HG02798 (cell line): ENCODE measurements at regions not wholly inside any gene's neighbourhood (a gene's known extent, or its start where the extent isn't known, plus 50 kb on each side); places are given as distances from the start of the nearest gene placed in this dataset.

ENCODE experiments used
- ATAC-seq: cut with Tn5 transposase; IDR thresholded peaks from one replicate; pipeline ENCODE4 v1.9.1; 2021; ENCODE audit warnings: mild to moderate bottlenecking; ENCODE audit not compliant: unreplicated experiment, poor library complexity

DNA sequence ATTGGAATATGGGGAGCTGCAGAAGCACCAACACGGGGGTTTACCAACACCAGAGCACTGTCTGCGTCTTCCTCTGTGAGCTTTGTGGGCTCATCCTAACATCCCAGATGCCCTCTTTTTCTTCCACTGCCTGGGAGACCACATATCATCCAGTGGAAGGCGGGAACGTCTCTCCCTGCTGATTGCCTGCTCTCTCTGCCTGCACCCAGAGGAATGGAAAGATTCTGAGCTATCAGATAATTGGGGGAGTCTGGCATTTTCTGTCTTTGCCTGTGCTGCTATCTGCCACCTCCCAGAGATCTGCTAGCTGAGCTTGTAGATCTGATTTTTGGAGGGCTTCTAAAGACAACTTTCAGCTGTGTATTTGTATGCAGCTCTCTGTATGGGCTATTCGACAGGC lies 166.2 kb upstream of the PLXNA2 start:
- ATAC-seq: no peak

DNA sequence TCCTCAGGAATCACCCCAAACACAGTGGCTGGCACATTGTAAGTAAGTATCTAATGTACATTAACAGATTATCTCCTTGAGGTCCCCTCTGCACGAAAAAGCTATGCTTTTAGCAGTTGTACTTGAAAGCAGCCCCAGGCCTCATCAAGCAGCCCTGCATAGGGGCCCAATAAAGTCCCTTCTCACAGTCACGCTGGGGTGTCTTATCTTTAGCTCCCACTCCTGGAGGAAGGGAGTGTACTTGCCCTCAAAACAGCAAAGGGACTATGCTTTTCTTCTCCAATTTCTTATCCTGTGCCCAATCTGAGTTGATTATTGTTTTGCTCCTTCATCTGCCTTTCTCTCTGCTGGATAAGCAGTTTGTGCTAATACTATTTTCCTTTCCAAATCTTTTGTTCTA lies 168.8 kb upstream of the PLXNA2 start:
- ATAC-seq: no peak

DNA sequence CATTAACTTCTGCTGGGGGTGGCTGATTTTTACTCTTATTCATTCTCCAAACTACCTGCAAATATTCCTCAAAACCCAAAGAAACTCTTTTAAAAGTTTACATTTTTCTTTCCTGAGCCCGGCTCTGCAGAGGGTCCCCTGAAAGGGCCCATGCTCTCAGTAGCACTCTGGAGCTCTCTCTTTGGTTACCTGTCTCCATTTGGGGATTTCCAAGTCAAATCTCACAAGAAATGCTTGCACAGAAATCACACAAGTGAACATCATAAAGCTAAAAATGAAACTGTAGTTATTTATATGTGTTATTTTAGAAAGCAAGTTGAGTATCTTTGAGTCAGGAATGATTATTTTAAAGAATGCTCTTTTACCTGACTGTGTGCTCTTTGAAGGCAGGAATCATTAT lies 174.5 kb upstream of the PLXNA2 start:
- ATAC-seq: no peak

DNA sequence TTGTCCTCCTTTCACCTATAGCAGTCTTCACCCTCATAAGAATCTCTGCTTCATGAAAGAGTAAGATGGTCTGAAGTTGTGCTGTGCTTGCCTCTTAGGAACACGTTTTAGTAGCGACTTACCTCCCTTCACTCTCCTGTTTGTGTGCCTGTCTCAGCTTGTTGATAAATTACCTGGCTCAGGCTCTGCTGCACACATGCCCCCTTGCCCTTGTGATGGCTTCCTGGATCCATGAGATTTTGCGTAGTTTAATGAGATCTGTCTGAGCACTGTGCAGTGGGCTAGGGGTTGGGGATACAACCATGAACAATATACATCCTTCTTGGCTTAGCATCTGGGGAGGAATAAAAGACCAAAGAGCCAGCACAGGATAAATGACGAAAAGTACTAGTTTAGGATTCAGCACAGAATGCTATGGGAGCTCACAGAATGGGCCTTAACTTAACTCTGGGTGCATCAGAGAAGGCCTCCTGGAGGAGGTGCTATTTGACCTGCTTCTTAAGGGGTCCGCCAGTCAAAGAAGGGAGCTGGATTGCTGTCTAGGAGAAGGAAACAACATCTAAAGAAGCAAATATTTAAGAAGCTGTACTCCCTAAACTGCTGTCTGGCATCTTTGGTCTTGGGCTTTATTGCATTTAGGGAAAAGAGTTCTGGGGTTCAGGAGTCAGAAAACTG lies 175.7 kb upstream of the PLXNA2 start:
- ATAC-seq: no peak

DNA sequence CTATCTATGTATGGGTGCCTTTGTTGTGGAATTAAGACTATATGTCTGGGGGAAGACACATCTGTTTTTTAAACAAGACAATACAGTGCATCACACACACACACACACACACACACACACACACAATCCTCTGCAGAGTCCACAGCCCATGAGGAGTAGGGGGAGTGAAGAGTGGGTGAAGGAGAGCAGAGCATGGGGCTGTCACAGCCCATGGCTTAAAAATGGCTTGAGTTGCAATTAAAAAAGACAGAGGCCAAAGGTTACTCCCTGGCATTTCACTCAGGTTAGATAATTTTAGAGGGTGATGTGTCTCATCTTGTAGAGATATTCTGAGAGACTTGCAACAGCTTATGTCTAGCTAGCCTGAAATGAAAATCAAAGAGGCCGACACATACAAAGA lies 176.5 kb upstream of the PLXNA2 start:
- no peak for ATAC-seq

DNA sequence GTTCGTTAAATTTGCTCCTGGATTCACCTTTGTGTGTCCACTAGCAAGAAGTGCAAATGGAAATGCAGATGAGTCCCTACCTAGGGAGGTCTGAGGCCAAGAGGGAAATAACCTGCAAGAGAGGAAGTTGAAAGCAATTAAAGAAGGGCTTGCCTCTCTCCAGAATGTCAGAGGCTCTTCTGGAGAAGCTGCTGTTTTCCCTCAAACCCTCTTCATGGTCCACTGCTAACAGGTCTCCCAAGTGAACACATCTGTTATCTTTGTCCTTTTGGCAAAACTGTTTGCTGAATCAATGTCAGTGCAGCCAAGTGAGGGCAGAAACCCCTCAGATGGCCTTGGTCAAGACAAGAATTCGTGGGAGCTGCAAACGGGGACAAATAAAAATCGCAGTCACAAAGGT lies 177.3 kb upstream of the PLXNA2 start:
- no peak for ATAC-seq

DNA sequence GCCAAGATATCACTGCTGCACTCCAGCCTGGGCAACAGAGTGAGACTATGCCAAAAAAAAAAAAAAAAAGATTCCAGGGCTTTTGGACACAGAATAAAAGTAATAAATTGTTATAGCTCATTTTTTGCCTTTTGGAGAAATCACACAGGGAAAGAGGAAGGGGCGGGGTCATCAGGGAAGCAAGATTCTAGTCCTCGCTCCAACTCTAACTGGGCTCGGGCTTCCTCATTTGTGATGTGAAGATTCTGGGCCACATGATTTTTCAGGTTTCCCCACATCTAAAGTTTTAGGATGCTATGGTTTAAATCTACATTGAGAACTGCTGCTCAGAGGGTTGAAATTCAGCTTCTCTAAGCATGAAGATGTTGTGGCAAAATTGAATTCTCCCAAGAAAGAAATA lies 179.3 kb upstream of the PLXNA2 start:
- ATAC-seq: no peak

DNA sequence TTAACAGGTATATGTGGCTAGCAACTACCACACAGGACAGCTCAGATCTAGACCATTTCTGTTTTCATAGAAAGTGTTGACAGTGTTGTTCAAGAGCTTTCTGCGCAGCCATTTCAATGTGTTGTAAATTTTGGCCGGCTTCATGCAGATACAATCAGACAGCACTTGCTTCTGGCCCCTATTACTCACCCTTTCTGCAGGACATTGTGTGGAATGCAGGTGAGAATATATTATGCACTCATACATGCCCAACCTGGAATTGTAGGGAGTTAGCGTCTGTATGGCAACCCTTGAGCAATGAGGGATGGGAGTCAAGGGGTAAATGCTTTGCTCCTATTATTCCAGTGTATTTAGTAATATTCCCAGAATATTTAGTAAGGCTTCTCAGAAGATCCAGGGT lies 180.9 kb upstream of the PLXNA2 start:
- no peak for ATAC-seq

DNA sequence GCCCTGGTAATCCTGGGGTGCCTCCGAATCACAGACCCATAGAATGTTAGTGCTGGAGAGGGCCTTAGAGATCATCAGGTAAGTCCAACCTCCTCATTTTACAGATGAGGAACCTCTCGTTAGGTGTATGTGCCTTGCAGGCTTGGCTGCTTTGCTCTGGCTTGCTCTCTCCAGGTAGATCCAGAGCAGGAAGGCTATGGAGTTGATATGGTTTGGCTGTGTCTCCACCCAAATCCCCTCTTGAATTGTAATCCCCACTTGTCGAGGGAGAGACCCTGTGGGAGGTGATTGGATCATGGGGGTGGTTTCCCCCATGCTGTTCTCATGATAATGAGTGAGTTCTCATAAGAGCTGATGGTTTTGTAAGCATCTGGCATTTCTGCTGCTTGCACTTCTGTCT lies 186.0 kb upstream of the PLXNA2 start:
- ATAC-seq: no peak

DNA sequence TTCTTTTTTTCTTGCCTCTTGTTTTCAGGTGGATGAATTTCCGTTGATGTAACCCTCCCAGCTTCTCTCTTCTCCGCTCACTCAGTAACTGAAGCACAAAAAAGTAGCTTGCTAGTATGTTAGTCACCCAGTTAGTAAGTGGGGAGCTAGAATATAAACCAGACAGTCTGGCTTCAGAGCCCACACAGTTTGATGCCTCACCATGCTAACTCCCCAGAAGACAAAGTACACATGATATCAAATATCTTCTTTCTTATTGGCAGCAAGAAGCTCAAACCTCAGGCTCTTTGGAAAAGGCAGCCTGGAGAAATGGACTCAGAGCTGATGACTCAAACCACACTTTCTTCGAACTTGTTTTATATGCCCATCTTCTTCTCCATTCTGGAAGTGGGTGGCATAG lies 187.5 kb upstream of the PLXNA2 start:
- ATAC-seq: no peak

DNA sequence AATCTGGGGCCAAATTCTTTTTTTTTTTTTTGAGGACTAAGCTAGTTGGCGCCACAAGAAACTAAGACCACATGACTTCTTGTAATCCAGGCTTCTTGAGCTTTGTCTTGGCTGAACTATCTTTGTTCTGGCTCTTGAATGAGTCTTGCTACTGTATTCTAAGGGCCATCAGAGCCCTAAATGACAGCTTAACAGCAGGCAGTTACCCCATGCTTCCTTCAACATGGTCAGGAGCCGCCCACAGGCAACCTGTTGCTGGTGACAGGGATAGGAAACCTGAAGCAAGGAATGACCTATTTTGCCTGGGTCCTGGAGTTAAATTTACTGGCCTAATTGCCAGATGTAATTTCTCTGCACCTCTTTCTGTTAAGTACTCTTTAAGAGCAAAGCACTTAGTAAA lies 188.2 kb upstream of the PLXNA2 start:
- ATAC-seq: no peak

DNA sequence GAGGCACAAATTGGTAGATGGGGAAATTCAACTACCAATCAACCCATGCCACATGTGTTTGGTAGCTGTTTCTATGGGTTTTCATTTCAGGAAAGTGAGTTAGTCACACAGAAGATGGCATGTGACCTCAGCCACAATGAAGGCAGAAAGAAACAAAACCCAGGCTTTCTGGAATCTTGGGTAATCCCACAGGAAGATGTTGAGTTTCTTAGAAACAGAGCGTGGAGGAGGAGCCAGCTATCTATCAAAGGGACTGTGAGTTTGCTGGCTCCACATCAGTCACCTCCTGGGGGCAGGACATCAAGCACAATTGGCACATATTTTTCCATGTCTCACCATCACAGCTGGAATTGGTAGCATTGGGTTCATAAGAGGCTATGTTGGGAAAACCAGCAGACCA lies 188.9 kb upstream of the PLXNA2 start:
- ATAC-seq: no peak

DNA sequence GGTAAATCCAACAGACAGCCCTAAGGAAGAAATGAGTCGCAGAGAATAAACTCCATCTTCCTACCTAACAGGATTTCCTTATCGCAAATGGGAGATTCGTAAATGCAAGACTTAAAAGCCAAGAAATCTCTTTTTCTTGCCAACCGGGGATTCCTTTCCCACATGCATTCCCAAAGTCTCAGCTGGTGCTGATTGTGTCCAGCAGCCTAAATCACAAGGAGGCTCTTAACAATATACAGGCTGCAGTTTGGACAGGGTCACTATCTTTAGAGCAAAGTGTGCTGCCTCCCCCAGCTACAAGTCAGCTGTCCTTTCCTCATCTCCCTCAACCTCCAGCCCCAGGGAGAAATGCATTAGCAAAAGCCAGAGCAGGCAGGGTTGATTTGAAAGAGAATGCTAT lies 189.8 kb upstream of the PLXNA2 start:
- ATAC-seq: no peak

DNA sequence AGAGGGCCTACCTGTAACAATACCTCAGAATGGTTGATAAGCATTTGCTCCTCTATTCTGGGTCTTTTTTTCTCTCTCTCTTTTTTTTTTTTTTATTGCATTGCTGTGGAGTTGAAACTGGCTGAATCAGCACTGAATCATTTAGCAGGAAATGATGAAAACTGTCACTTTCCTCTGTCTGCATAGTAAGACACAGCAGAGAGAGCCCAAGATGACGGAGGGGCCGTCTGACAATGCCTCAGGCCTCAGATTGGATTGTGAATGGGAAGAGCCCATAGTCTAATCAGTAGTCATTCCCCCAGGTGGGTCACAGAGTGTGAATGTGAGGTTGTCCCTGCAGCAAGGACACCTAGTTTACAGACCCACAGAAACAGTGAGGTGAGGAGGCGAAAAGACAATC lies 193.2 kb upstream of the PLXNA2 start:
- no peak for ATAC-seq

DNA sequence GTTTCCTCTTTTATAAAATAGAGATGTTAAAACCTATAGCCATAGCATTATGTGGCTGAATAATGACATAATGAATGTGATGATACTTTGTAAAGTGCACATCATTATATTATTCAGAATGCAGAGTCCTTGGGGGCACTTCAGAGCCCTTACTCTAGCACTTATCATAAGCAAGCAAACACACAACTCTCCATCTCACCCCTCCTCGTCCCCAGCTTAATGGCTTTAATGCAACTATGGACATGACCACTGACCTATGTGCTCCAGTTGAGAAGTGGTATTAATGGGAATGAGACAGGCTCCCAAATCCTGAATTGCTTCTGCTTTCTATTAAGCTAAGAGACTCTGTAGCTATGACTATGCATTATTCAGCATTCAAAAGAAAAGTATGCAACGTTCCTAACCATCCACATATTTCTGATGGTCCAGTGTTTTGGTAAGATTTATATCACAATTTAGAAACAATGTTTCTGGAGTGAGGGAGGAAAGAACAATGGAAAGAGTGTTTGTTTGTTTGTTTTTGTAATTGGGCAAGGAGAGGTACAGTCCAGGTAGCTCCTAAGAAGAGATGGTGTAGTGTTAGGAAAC lies 194.0 kb upstream of the PLXNA2 start:
- no peak for ATAC-seq

DNA sequence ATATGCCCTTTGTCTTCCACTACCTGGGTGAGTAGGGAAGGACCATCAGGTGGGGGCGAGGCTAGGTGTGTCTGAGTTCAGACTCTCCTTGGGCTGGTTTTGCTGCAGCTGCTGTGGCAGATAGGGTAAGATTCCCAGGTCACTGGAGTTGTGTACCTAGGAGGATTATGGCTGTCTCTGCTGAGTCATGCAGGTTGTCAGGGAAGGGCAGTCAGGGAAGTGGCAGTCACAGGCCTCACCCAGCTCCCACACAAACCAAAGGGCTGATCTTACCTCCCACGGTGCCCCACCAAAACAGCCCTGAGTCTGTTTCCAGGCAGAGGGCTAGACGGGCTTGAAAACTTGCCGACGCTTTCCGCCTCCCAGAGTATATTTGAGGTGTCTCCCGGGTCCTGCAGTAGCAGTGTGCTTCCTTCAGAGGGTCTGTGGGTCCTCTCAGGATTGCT lies 201.6 kb upstream of the PLXNA2 start:
- no peak for ATAC-seq

DNA sequence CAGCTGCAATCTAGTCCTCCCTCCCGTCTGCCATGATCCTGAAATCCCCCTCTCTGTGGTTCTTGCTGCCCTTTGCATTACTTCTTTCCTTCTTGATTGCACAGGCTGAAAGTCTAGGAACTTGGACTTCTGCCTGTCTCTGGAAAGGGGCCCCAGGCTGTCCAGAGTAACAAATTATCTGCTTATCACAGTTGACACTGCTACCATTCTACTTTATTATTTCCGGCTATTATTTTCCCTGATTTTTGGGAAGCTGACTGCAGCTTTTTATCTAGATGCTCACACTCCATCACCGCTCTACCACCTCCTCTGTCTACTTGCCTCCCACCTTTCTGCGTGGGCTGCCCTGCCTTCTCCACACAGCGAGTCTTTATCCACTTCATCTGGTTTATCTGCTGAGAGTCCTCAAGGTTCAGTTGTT lies 202.1 kb upstream of the PLXNA2 start:
- ATAC-seq: no peak

DNA sequence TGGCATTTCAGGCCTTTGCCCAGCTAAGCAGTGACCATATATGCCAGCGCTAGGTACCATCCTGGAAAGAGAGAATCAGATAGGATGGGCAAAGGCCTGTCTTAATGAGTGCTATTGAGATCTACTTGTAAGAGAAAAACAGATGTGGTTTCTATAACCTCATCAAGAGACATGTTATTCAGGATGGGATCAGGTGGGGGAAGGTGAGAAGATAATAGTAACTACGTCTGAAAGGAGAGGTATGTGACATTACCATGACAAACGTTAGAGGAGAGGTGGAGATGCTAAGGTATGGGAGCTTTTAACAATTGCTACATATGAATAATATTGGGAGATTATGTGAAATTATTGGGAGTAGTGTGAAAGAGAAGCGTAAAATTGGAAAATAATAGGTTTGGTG lies 204.2 kb upstream of the PLXNA2 start:
- ATAC-seq: no peak

DNA sequence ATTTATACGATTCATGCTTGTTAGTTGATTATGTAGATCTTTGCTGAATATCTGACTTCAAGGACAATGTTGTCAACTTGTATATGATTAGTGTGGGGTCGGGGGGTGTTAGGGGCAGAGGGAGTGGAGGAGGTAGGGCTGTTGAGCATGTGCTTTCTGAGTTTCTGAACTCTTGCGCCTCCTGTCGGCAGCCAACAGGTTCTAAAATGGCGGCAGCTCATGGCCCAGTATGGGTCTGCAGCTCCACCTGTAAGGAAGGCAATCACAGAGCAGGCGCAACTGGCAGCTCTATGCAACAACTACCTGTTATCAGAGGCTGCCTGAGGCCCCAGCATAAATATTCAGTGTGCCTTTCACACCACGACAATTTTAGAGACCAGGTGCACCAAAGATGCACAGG lies 205.8 kb upstream of the PLXNA2 start:
- no peak for ATAC-seq

DNA sequence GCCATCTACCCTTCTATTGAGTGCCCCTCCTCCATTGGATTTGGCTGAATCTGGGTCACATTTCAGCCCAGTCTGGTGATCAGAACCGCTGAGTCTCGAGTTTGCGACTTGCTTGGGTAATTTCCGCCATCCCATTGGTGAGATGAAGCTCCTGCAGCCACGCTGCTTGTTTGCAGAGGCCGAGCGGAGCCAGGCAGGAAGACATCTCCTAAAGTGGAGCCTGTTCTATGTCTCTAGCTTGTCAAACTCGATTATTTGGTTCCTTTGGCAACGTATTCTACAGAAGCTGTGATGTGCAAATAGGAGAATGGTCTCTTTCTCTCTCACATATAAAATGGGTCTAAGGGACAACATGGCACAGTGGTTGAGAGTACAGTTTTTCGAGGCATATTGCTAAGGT lies 206.8 kb upstream of the PLXNA2 start:
- ATAC-seq: no peak

DNA sequence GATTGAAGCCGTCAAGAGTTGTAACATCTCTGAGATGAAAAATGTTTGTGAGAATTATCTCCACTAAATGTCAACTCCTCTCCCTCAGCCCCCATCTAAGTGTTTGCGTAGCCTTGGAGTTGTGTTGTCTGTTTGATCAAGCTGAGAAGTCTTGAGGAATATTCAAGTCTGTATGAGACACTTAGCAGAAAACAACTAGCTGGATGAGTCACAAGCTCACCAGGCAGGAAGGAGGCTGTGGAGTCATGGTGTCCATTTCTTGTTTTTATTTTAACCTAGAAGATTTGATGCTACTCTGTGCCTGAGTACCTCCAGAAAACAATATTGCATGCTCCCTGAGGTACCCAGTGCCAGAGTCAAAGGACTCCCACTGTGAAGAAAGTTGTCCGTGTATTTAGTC lies 211.6 kb upstream of the PLXNA2 start:
- no peak for ATAC-seq

DNA sequence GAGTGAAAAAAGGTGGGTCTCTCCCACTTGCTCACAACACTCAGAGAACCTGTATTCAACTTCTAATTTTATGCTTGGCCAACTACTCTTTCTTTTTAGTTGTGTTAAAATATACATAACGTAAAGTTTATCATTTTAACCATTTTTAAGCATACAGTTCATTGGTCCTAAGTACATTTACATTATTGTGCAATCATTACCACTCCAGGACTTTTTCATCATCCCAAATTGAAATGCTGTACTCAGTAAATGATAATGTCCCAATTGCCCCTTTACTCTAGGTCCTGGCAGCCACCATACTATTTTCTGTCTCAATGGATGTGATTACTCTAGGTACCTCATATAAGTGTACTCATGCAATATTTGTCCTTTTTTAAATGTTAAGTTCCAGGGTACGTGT lies 212.3 kb upstream of the PLXNA2 start:
- ATAC-seq: no peak

DNA sequence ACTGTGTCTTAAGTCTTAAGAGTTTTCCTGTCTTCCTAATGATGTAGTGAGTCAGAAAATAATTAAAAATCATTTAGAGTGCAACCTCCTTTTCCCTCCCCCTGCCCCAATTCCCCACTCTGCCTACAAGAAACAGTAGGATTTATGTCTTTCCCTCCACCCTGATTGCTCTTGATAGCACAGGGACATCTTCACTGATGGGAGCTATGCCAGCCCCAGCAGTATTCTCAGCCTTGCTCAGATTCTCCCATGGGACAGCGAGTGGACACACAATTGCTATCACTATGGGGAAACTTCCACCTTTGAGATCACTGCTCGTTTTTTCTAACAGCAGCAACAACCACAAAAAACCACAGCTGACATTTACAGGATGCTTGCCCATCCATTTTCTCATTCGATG lies 216.6 kb upstream of the PLXNA2 start:
- ATAC-seq: no peak
